ENCODE measurements at regions not wholly inside any gene's neighbourhood (a gene's known extent, or its start where the extent isn't known, plus 50 kb on each side); places are given as distances from the start of the nearest gene placed in this dataset.

- TF ChIP-seq REST (IDR thresholded peaks at IDR 0.05; ENCODE audit: low read depth, low read length) (no peak), MEF2A (IDR thresholded peaks at IDR 0.05; ENCODE audit: borderline replicate concordance, low read depth) (no peak), RAD21 (IDR thresholded peaks at IDR 0.05; ENCODE audit: low read length) (no peak), TAF1 (IDR thresholded peaks at IDR 0.05; ENCODE audit: borderline replicate concordance, low read depth, low read length) (no peak), ELF1 (IDR thresholded peaks at IDR 0.05) (no peak)
Measured at GRCh38 chr3:64766440-64766839, 78.6 kb upstream of the ADAMTS9 start (continued).

- H3K9me2 ChIP-seq: no peaks in the 10 kb centered on the region
- H3K9me3 ChIP-seq: no peaks in the 10 kb centered on the region
- H3K4me3 ChIP-seq (ENCODE audit: low read depth in 2 of 2, low read length in 1 of 2): no peak overlapping the region
- TF ChIP-seq JUND (IDR thresholded peaks at IDR 0.05) (no peak), ZBTB33 (IDR thresholded peaks at IDR 0.05; ENCODE audit: borderline replicate concordance, low read depth) (no peak), PBX3 (IDR thresholded peaks at IDR 0.05) (no peak)
- H3K4me2 ChIP-seq: no peak overlapping the region
- no peak overlapping the region for H2AFZ ChIP-seq (ENCODE audit: low read depth)
- ChIA-PET CTCF (interaction anchor here (1.0 kb wide), 1 partner anchor 47 kb away, joined by 4 read pairs; no protein-coding TSS in a partner anchor), POLR2A (no interaction called here)
- 81% methylated on average over 4 of the region's 4 CpGs for WGBS (ENCODE audit: low lambda C conversion rate)
- H3K79me2 ChIP-seq (ENCODE audit: insufficient read depth): no peaks in the 10 kb centered on the region
- H3K4me1 ChIP-seq (ENCODE audit: control insufficient read depth in 1 of 2, insufficient read depth in 2 of 2, low read depth in 1 of 2, low read length in 1 of 2): peaks cover 0 to 3% of the 10 kb centered on the region in 2 experiments; a peak in 1 of 4 replicates
- H3K36me3 ChIP-seq (replicated peaks in 1 of 2; ENCODE audit: control insufficient read depth in 1 of 2, insufficient read depth in 2 of 2, low read length in 1 of 2): no peaks in the 10 kb centered on the region
- no peaks in the 10 kb centered on the region for H3K27me3 ChIP-seq (ENCODE audit: insufficient read depth)
- H3F3A ChIP-seq (replicated peaks; ENCODE audit: insufficient read depth): no peaks in the 10 kb centered on the region
- H3K9ac ChIP-seq: no peak overlapping the region
- H3K27ac ChIP-seq (ENCODE audit: low read depth in 2 of 2, low read length in 1 of 2): no peak overlapping the region
- DNase-seq: no peak
- no peaks in the 10 kb centered on the region for H4K20me1 ChIP-seq (ENCODE audit: insufficient read depth)
Measured at GRCh38 chr3:64765947-64766346, 78.1 kb upstream of the ADAMTS9 start.

- POLR2A ChIA-PET: no interaction called here
- H2AFZ ChIP-seq (ENCODE audit: low read depth): no peak overlapping the region
- 72% methylated on average over 6 of the region's 6 CpGs for WGBS (ENCODE audit: low lambda C conversion rate)
- H3K9ac ChIP-seq: no peak overlapping the region
- H3K4me1 ChIP-seq (ENCODE audit: control insufficient read depth in 1 of 2, insufficient read depth in 2 of 2, low read depth in 1 of 2, low read length in 1 of 2): peaks cover 0 to 3% of the 10 kb centered on the region in 2 experiments; a peak in 1 of 4 replicates
- no peaks in the 10 kb centered on the region for H3K27me3 ChIP-seq (ENCODE audit: insufficient read depth)
- H3K4me2 ChIP-seq: no peak overlapping the region
- DNase-seq: no peak
- CTCF ChIA-PET: no interaction called here
- H3K9me2 ChIP-seq: no peaks in the 10 kb centered on the region
- H4K20me1 ChIP-seq (ENCODE audit: insufficient read depth): no peaks in the 10 kb centered on the region
- no peaks in the 10 kb centered on the region for H3K36me3 ChIP-seq (replicated peaks in 1 of 2; ENCODE audit: control insufficient read depth in 1 of 2, insufficient read depth in 2 of 2, low read length in 1 of 2)
- H3K27ac ChIP-seq (ENCODE audit: low read depth in 2 of 2, low read length in 1 of 2): no peak overlapping the region
- H3K79me2 ChIP-seq (ENCODE audit: insufficient read depth): no peaks in the 10 kb centered on the region
- no peak overlapping the region for H3K4me3 ChIP-seq (ENCODE audit: low read depth in 2 of 2, low read length in 1 of 2)
- no peaks in the 10 kb centered on the region for H3K9me3 ChIP-seq
- no peaks in the 10 kb centered on the region for H3F3A ChIP-seq (replicated peaks; ENCODE audit: insufficient read depth)
- TF ChIP-seq EZH2phosphoT487 (IDR thresholded peaks at IDR 0.05; ENCODE audit: borderline replicate concordance, low read depth): no peak
- TF ChIP-seq ZBTB33 (IDR thresholded peaks at IDR 0.05; ENCODE audit: borderline replicate concordance, low read depth): no peak
- TF ChIP-seq SMC3 (IDR thresholded peaks at IDR 0.05; ENCODE audit: low read depth, low read length): no peak
- TF ChIP-seq TAF1 (IDR thresholded peaks at IDR 0.05; ENCODE audit: borderline replicate concordance, low read depth, low read length): no peak
- TF ChIP-seq FOXJ3 (CRISPR knock-in tag; IDR thresholded peaks at IDR 0.05): no peak
- no peak for TF ChIP-seq CHD2 (IDR thresholded peaks at IDR 0.05; ENCODE audit: low read length, partially characterized antibody)
- TF ChIP-seq YY1 (IDR thresholded peaks at IDR 0.05; ENCODE audit: low read depth): no peak
- TF ChIP-seq RAD21 (IDR thresholded peaks at IDR 0.05; ENCODE audit: low read length): no peak
- no peak for TF ChIP-seq EP300 (IDR thresholded peaks at IDR 0.05; ENCODE audit: borderline replicate concordance in 1 of 2, low read depth in 1 of 2, low read length in 1 of 2)
- no peak for TF ChIP-seq MXI1 (IDR thresholded peaks at IDR 0.05; ENCODE audit: low read depth, low read length)
- TF ChIP-seq NFIC (IDR thresholded peaks at IDR 0.05; ENCODE audit: borderline replicate concordance): no peak
- no peak for TF ChIP-seq SIN3A (IDR thresholded peaks at IDR 0.05; ENCODE audit: borderline replicate concordance, low read depth, low read length)
Measured at GRCh38 chr3:64764386-64764929, 76.7 kb upstream of the ADAMTS9 start.
